ENCODE measurements at regions not wholly inside any gene's neighbourhood (a gene's known extent, or its start where the extent isn't known, plus 50 kb on each side); places are given as distances from the start of the nearest gene placed in this dataset.

GRCh38 chr1:101316799-101317198, 80.0 kb downstream of the S1PR1 start:
- TF ChIP-seq EZH2phosphoT487 (IDR thresholded peaks at IDR 0.05) = no peak
- no peak for TF ChIP-seq EZH2 (IDR thresholded peaks at IDR 0.05)
- TF ChIP-seq CTCF (IDR thresholded peaks at IDR 0.05) = no peak
- Histone ChIP-seq H2AFZ (replicated peaks) (no peak overlapping the region), H3K79me2 (ENCODE audit: low read depth) (no peaks in the 10 kb centered on the region), H3K36me3 (no peaks in the 10 kb centered on the region), H3K9me3 (ENCODE audit: low read depth) (no peaks in the 10 kb centered on the region), H3F3A (ENCODE audit: low read depth) (peaks cover 9% of the 10 kb centered on the region), H3K4me3 (no peak overlapping the region), H3K27me3 (peaks cover 3% of the 10 kb centered on the region), H3K9ac (no peak overlapping the region), H3K4me2 (peak overlapping the region; percentile 40), H3K4me1 (peaks cover 16% of the 10 kb centered on the region), H4K20me1 (ENCODE audit: low read depth) (no peaks in the 10 kb centered on the region), H3K27ac (no peak overlapping the region)
- Mint-ChIP-seq H3K4me1 (peaks cover 30% of the 10 kb centered on the region), H3K9me3 (peaks cover 16% of the 10 kb centered on the region), H3K27me3 (ENCODE audit: insufficient read depth, low read depth) (peaks cover 10% of the 10 kb centered on the region), H3K36me3 (peaks cover 4% of the 10 kb centered on the region), H3K4me3 (no peak overlapping the region), H3K27ac (no peak overlapping the region)
- DNase-seq (ENCODE audit: low spot score) = no peak

GRCh38 chr1:101317590-101317989, 80.8 kb downstream of the S1PR1 start:
- H3K27me3 Mint-ChIP-seq (ENCODE audit: insufficient read depth, low read depth) = peaks cover 7% of the 10 kb centered on the region
- H3K9me3 ChIP-seq (ENCODE audit: low read depth) = no peaks in the 10 kb centered on the region
- H3K9me3 Mint-ChIP-seq = peaks cover 15% of the 10 kb centered on the region
- H3K36me3 Mint-ChIP-seq = peaks cover 3% of the 10 kb centered on the region
- H3K4me1 ChIP-seq = peaks cover 16% of the 10 kb centered on the region
- H3K27ac ChIP-seq = no peak overlapping the region
- no peak overlapping the region for H3K4me3 Mint-ChIP-seq
- peaks cover 29% of the 10 kb centered on the region for H3K4me1 Mint-ChIP-seq
- no peaks in the 10 kb centered on the region for H3K27me3 ChIP-seq
- no peaks in the 10 kb centered on the region for H4K20me1 ChIP-seq (ENCODE audit: low read depth)
- no peak overlapping the region for H3K27ac Mint-ChIP-seq
- no peaks in the 10 kb centered on the region for H3K79me2 ChIP-seq (ENCODE audit: low read depth)
- no peak overlapping the region for H3K9ac ChIP-seq
- no peak overlapping the region for H2AFZ ChIP-seq (replicated peaks)
- DNase-seq (ENCODE audit: low spot score) = no peak
- TF ChIP-seq EZH2phosphoT487 (IDR thresholded peaks at IDR 0.05) (no peak), CTCF (IDR thresholded peaks at IDR 0.05) (peak; percentile 38)
- no peaks in the 10 kb centered on the region for H3K36me3 ChIP-seq
- H3F3A ChIP-seq (ENCODE audit: low read depth) = peaks cover 9% of the 10 kb centered on the region
- H3K4me3 ChIP-seq = no peak overlapping the region
- H3K4me2 ChIP-seq = no peak overlapping the region

- Mint-ChIP-seq H3K27me3 (ENCODE audit: insufficient read depth, low read depth) (peaks cover 4% of the 10 kb centered on the region), H3K27ac (no peak overlapping the region), H3K4me3 (no peak overlapping the region), H3K36me3 (peaks cover 3% of the 10 kb centered on the region), H3K9me3 (peaks cover 9% of the 10 kb centered on the region), H3K4me1 (peaks cover 28% of the 10 kb centered on the region)
- H3K79me2 ChIP-seq (ENCODE audit: low read depth) = no peaks in the 10 kb centered on the region
- H3F3A ChIP-seq (ENCODE audit: low read depth) = no peaks in the 10 kb centered on the region
- no peak overlapping the region for H3K27ac ChIP-seq
- H3K4me1 ChIP-seq = peaks cover 27% of the 10 kb centered on the region
- no peaks in the 10 kb centered on the region for H3K36me3 ChIP-seq
- H3K4me3 ChIP-seq = no peak overlapping the region
- no peaks in the 10 kb centered on the region for H4K20me1 ChIP-seq (ENCODE audit: low read depth)
- H3K9me3 ChIP-seq (ENCODE audit: low read depth) = no peaks in the 10 kb centered on the region
- no peak overlapping the region for H3K9ac ChIP-seq
- no peak for DNase-seq (ENCODE audit: low spot score)
- H2AFZ ChIP-seq (replicated peaks) = no peak overlapping the region
- H3K4me2 ChIP-seq = peak overlapping the region; percentile 49
- H3K27me3 ChIP-seq = no peaks in the 10 kb centered on the region
- TF ChIP-seq EZH2phosphoT487 (IDR thresholded peaks at IDR 0.05) = no peak
- no peak for TF ChIP-seq EZH2 (IDR thresholded peaks at IDR 0.05)
- TF ChIP-seq CTCF (IDR thresholded peaks at IDR 0.05) = no peak
Observed at GRCh38 chr1:101323535-101323934, 86.7 kb downstream of the S1PR1 start.

Measured in neural progenitor cell (in vitro differentiated cells).